ENCODE measurements at regions not wholly inside any gene's neighbourhood (a gene's known extent, or its start where the extent isn't known, plus 50 kb on each side); places are given as distances from the start of the nearest gene placed in this dataset.

- TF ChIP-seq CTCF (IDR thresholded peaks at IDR 0.05; ENCODE audit: low read depth, low read length, missing input control) (no peak), ZBTB33 (IDR thresholded peaks at IDR 0.05) (no peak), TAF1 (conservative IDR thresholded peaks at IDR 0.05) (no peak), JUND (IDR thresholded peaks at IDR 0.05) (no peak), SP1 (IDR thresholded peaks at IDR 0.05) (no peak), RAD21 (IDR thresholded peaks at IDR 0.05) (no peak), YY1 (IDR thresholded peaks at IDR 0.05) (no peak), RXRA (IDR thresholded peaks at IDR 0.05) (no peak), GABPA (IDR thresholded peaks at IDR 0.05 in 1 of 2, conservative IDR thresholded peaks at IDR 0.05 in 1 of 2) (no peak), EGR1 (IDR thresholded peaks at IDR 0.05; ENCODE audit: low read depth in 2 of 2) (no peak), FOXA1 (IDR thresholded peaks at IDR 0.05) (no peak)
- TF ChIP-seq, protein P1, sequence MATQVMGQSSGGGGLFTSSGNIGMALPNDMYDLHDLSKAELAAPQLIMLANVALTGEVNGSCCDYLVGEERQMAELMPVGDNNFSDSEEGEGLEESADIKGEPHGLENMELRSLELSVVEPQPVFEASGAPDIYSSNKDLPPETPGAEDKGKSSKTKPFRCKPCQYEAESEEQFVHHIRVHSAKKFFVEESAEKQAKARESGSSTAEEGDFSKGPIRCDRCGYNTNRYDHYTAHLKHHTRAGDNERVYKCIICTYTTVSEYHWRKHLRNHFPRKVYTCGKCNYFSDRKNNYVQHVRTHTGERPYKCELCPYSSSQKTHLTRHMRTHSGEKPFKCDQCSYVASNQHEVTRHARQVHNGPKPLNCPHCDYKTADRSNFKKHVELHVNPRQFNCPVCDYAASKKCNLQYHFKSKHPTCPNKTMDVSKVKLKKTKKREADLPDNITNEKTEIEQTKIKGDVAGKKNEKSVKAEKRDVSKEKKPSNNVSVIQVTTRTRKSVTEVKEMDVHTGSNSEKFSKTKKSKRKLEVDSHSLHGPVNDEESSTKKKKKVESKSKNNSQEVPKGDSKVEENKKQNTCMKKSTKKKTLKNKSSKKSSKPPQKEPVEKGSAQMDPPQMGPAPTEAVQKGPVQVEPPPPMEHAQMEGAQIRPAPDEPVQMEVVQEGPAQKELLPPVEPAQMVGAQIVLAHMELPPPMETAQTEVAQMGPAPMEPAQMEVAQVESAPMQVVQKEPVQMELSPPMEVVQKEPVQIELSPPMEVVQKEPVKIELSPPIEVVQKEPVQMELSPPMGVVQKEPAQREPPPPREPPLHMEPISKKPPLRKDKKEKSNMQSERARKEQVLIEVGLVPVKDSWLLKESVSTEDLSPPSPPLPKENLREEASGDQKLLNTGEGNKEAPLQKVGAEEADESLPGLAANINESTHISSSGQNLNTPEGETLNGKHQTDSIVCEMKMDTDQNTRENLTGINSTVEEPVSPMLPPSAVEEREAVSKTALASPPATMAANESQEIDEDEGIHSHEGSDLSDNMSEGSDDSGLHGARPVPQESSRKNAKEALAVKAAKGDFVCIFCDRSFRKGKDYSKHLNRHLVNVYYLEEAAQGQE (IDR thresholded peaks at IDR 0.05) = no peak
- TF ChIP-seq, protein P2, sequence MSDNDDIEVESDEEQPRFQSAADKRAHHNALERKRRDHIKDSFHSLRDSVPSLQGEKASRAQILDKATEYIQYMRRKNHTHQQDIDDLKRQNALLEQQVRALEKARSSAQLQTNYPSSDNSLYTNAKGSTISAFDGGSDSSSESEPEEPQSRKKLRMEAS (IDR thresholded peaks at IDR 0.05) = no peak
- TF ChIP-seq, protein P3, sequence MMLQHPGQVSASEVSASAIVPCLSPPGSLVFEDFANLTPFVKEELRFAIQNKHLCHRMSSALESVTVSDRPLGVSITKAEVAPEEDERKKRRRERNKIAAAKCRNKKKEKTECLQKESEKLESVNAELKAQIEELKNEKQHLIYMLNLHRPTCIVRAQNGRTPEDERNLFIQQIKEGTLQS (IDR thresholded peaks at IDR 0.05) = no peak
These were observed 329.9 kb downstream of the FAM181B start for GRCh38 chr11:82403640-82404305.

Measured in liver (tissue), 3 donors.